NCI-H2029 (cell line): ENCODE measurements at regions not wholly inside any gene's neighbourhood (a gene's known extent, or its start where the extent isn't known, plus 50 kb on each side); places are given as distances from the start of the nearest gene placed in this dataset.

Experiments used
- DNase-seq: peaks from one replicate; lab custom pipeline; 2025; lab: John Stamatoyannopoulos, UW

DNA sequence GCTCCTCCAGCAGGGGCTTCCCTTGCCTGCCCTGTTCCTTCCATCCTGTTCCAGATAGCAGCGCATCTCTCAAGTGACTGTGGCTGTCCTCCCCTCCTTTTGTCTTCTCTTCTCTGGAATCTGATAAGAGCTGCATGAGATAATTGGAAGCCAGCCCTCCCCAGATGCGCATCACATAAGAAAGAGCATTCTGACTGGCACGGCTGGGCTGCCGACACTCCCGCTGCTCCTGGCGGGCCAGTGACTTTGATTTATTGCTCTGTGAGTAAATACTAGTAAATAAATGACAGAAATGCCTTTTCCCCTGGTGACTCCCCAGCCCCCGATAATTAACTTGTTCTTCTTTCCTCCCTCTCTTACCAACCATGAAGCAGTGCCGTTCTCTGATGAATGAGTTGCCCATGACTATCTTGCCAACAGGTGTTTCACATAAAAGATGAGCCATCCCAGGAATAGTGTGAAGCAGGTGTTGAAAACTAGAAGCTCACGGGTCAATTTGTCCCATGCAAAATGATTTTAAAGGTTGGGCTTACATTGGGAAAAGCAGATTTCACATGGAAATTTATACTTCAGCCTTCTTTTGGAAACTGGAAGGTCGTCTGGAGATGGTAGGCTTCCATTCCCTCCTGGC lies 212.3 kb downstream of the ERCC6L2 start:
- no peak for DNase-seq

DNA sequence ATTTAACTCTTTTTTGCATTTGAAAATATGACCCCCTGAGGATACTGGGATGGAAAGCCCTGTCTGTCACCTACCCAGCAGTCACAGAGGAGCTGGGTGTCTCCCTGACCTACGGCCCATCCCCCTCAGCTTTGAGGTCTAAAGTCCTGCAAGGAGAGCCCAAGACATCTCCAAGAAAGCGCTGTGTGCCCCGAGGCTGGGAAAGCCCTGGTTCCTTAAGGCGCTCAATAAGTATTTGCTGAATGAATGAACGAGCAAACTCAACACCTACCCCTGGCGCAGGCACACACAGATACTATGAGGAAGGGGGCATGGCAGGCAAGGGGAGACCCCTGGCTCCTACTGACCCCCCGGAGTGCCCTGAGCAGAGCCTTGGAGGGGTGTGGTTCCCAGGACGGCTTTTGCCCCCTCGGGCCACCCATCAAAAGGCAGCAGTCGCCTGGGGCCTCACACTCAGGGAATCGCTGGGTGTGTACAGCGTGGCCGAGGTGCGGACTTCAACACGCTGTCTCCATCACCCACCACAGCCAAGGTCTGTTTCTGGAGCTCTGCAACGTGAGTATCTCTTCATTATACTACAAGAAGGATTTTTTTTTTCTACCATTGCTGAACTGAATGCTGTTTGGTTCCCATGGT lies 211.6 kb downstream of the ERCC6L2 start:
- DNase-seq: no peak

DNA sequence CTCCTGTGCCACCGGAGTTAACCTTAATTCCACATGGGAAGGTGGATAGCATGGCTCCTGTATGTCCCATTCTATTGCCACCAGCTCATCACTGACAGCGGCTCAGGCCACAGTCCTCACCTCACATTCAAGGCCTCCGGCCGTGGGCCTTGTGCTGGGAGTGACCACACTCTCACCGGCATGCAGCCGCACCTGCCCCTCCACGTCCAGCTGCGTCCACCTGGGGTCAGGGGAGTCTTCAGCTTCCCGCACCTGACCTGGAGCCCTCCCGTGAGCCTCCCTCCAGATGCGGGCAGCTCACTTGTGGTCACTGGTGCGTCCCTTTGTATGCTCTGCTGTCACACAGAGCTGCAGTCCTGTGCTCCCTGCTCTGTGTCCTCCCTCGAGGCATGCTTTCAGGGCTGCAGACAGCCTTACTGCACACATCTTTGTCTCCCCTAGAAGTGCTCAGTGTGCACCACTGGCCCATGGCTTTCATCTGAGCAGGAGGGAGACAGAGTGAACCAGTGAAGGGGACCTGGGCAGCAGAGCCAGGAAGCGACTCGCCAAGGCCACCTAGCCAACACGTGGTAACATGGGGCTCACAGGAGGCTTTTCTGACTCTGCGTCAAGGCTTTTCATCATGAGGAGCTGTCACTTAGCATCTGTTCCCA lies 210.1 kb downstream of the ERCC6L2 start:
- DNase-seq: no peak

DNA sequence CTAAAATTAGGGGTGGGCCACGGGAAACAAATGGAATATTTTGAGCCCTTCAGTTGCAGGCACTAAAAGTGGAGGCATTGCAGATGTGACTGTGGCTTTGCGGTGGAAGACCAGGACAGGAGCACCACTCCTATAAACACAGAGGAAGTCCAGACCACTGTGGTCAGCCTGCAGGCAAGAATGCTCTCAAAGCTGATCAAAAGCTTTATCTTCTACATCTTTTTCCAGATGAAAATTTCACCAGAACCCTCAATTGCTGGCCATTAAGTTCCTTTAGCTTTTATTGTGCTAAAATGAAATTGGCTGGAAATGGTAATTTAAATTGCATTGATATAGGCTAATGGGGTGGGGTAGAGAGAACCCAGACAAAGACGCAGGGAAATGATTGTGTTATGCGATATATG lies 208.8 kb downstream of the ERCC6L2 start:
- DNase-seq: no peak

DNA sequence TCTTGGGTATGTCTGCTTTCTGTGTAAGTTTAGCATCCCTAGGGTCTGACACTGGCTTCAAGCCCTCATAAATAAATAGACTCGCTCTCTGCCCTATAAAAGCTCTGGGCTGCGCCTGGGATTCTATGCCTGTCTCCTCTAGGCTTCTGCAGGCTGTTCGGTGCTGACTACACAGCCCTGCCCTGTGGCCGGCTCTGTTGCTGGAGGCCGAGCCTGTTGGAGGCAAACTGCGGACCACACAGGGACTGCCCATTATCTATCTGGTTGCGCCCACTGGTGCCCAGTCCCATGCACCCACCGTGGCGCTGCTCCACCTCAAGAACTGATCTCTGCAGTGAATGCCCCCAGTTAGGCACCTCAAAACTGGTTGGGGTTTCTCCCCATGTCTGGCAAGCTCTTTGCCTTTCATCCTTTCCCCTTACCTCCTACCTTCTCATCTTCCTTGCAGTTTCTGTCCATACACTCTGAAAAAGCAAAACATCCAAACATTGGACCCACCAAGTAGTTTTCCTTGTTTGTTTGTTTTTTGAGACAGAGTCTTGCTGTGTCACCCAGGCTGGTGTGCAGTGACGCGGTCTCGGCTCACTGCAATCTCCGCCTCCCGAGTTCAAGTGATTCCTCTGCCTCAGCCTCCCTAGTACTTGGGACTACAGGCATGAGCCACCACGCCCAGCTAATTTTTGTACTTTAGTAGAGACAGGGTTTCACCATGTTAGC lies 207.2 kb downstream of the ERCC6L2 start:
- no peak for DNase-seq

DNA sequence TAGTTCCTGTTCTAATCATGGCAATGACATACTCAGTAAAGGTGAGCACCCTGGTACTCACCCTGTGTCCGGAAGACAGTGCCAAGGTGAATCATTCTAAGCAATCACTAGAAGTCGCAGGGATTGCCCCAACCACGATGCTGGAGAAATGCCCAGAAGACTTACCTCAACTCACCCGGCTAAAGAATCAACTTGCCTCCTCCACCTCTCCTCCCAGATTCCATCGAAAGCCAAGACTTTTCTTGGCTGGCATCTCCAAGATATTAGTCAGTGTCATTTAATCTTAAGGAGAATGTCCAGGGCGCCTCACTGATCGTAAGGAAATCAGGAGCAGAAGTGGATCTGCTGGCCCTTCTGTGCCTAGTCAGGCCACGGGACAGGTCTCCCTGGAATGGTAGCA lies 204.9 kb downstream of the ERCC6L2 start:
- DNase-seq: no peak

DNA sequence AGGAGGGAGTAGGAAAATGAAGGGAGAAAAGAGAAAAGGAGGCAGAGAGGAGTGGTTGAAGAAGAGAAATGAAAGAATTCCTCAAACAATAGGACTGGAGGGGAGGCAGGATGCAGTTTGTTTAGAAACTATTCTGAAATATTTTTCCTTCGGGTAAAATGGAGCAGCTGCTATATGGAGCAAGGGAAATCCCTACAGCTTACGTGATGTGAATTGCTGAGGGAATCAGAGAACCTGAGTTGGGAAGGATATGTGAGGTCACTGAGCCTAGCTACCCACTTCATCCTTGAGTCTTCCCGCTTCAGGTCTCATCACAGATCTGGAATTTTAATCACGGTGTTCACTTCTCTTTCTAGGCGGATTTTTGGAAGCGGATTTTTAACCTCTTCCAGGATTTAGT lies 204.3 kb downstream of the ERCC6L2 start:
- no peak for DNase-seq

DNA sequence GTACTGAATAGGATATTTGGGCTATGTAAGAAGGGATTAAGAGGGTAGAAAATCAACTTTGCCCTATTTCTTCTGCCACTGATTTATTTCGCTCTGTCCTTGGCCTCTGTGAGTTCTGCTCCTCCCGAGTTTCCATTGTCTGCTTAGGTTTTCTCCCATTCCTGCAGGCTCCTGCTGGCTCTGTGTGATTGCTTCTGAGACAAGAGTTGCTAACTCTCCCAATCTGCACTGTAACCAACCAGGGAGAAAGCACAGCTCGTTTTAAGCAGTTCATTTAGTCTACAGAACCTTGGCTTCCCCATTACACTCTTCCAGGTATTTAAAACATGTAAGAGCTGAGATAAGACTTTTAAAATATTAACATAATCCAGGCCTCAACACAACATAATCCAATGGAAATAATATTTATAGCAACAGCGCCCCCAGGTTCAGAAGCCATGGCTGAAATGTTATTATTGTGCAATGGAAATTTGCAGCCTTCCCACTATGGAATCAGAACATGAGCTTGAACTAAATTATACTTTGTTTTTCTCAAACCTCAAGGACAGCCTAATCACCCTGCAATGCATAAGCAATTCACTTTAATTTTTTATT lies 203.5 kb downstream of the ERCC6L2 start:
- no peak for DNase-seq

DNA sequence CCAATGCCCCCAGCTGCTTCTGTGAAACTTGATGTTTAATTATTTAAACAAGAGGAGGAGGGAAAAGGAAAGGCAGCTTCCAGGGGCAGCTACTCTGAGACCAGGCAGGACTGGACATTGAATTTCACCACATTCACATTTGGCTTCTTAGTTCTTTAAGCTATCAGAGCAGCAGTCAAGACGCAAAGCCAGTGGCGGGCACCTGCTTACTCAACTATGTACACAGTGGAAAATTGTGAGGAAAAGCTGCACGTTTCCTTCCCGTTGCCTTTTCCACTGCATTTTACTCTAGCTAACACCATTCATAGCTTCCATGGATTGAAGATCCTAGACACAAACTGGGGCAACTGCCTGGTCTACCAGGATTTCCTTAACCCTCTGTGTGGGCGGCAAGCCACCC lies 200.3 kb downstream of the ERCC6L2 start:
- no peak for DNase-seq

DNA sequence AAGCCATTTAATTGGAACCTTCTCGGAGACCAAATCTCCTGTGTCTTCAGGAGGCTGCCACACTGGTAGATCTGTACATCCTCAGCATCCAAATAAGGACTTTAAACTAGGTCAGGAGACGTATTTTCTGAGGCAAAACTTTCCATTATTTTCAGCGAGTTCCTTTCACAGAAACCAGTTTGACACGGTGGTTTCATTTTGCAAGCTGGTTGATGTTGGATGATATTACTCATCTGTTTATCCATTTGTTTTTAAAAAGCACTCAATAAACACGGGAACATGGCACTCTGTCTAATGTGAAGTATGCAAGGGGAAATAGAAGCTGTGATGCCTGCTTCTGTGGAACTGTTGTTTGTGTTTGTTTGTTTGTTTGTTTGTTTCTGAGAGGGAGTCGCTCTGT lies 199.6 kb downstream of the ERCC6L2 start:
- no peak for DNase-seq

DNA sequence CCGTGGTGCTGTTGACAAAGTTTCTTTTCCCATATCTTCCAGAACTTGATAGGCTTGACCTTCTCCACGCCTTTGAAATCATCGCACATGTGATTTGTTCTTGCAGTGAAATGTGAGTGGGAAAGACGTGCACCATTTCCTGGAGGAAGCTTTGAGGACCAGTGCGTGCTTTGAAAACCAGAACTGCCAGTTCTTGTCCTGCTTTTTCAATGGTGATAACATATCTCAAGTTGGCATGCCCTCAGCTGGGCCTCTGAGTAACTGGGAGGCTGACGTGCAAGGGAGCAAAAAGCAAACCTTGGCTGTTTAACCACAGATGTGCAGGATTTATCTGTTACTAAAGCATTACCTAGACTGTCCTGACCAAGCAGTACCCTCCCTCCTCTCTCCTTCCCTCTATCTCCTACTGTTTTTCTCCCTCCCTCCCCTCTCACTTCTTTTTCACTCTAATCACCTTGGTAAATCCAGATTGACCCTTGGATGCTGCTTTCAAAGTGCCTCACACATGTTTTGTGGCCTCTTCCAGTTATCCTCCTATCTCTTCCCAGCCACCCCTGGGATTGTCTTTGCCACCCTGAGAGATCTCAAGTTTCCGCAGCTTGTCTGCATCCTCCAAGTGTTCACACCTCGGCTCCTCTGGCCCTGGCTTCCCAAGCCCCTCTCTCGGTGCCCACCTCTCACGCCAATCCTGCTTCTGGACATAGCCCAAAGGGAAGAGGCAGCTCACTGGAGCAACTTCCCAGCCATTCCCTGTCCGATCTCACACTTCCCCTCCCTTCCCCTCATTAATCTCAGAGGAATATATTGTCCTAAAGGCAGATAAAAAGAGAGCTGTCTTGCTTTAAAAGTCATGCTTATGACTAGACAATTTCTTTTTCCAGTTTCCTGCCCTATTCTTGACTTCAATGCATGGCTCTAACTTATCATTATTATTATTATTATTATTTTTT lies 198.3 kb downstream of the ERCC6L2 start:
- DNase-seq: no peak

DNA sequence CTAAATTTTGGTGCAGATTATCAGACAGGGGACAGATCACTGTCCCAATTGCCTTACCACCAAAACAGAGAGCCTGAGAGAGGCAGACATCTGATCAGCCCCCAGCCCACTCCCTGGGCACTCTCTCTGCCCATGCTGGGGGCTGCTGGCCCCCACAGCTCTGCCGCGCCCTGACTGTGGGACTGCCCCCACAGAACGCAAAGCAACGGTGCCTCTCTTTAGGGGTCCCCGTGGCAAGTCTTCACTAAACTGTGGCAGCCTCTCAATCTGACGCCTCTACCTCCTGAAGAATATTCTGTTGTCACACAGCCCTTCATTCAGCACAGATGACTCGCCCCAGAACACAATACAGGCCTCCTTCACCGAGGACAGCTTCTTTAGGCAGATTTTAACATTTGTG lies 197.4 kb downstream of the ERCC6L2 start:
- no peak for DNase-seq

DNA sequence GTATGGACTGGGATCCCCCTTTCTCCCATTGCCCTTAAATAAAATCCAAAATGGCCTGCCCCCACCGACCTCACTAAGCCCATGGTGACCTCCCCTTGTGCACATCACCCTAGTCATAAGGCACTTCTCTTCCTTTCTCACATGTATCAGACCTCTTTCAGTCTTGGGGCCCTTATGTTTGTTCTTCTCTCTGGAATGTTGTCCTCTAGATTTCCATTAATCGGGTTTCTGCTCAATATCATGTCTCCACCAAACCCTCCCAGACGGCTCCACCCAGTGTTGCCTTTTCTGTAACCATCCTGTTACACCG lies 196.3 kb downstream of the ERCC6L2 start:
- no peak for DNase-seq

DNA sequence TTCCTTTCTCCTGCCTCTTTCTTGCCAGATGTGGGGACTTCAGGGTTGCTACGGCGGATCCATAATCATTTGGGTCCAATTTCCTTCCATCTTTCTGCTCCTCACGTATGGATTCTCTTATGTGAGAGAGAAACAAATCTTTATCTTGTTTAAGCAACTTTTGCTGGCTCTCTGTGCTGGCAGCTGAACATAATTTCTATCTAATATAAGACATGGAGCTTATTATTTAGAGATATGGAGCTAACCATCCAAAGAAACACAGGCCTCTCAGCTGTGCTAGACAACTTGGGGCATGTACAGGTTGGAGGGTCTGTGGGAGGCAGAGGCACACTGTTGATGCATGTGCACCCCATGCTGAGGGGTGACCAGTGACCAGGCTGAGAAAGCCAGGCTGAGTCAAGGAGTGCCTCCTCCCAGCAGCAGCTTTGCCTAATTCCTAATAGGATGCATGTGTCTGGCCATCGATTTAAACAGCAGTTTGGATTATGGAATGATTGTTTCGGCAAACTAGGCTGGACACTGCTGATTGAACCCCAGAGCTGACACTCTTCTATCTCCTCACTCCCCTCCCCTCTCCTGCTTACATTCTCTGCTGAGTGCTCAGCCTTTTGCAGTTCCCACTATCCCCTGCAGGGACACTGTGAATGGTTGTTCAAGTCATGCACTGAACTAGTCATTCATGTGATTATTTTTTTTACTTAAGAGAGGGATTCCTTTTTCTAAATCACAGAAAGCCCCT lies 195.8 kb downstream of the ERCC6L2 start:
- no peak for DNase-seq

DNA sequence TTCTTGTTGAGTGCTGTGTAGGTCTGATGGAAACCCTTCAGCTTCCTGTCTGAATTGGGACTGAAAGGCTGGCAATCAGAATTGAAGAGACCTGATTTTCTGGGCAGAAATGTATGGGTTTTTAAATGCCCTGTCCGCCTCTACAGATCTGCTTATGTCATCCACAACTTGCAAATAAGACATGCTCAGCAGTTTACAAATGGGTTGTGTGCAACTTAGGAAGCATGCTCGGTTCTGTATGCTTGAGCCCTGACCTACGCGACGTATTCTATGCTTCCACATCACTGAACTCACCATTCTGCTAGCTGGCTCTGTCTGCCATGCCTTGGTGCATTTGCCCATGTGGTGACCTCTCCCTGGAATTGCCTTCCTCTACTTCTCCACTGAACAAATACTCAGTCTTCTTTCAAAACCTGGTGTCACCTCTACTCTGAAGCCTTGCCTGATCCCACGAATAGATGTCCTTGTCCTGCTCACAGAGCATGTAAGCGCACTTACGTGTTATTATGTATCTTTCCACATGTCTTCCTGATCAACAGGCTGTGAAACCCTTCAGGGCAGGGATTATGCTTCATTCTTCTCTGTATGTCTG lies 194.2 kb downstream of the ERCC6L2 start:
- no peak for DNase-seq

DNA sequence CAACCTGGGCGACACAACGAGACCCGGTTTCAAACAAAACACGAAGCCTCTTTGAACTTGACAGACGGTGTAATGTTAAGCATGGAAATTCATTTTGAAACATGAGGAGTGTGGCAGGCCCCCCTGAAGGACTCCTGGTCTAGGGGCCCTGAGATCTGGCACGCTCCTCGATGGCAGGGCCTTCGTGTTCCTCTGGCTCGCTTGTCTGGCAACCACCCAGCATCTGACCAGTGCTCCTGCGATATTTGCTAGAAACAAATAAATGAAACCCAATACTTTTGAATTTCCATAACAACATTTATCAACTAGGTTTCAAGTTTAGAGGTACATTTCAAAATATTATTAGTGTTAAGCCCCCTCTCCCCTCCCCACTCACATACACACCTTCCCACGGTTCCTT lies 193.0 kb downstream of the ERCC6L2 start:
- DNase-seq: no peak

DNA sequence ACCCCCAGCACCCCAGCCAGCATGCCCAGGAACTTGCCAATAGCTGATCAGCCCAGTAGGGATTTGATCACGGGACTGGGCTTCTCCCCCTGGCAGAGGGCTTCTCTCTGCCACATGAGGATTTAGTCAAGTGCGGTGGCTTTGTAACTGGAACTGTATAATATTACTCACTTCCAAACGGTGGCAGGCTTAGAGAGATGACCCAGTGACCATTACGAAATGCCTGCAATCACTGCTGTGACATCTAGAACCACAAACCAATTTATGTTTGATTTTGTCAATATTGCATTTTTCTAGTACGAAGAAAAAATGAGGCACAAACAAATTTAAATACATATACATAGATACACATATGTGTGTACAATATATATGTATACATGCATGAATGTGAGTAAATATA lies 192.1 kb downstream of the ERCC6L2 start:
- no peak for DNase-seq

DNA sequence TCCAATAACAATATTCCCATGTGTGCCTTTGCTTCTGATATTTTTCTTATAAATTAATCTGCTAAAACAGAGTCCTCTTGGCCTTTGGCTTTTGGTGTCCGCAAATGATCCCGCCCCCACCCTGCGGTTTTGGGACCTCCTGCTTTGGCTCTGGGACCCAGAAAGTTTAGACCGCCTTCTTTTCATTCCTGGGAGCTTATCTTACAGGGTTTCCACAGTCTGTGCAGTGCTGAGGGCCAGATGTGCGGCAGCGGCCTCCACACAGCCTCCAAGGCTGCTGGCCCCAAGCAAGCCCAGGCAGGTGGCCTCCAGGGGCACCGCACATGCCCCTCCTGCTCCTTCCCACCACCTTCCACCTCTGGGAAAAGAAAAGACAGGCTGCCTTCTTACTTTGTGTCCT lies 191.5 kb downstream of the ERCC6L2 start:
- no peak for DNase-seq

DNA sequence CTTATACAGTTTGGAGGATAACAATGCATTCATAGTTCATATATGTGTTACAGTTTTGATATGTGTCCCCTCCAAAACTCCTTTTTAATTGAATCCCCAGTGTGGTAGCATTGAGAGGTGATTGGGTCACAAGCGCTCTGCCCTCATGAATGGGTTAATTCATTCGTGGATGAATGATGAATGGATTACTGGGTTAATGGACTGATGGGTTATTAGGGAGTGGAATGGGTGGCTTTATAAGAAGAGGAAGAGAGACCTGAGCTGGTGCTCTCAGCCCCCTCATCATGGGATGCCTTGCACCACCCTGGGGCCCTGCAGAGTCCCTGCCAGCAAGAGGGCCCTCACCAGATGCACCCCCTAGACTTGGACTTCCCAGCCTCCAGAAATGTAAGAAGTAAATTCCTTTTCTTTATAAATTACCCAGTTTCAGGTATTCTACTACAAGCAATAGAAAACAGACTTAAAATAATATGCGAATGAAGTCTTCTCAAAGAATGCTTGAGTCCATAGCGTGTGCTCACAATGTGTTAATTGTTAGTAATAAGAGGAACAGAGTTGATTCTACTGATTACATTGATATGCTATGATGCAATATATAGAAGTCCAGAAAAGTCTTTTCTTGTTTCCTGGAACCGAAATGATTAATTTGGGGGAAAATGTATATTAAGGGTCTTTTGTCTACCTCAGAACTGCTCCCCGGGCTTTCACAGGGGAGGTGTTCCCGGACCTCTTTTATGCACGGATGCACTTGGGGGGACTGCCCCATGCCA lies 190.2 kb downstream of the ERCC6L2 start:
- no peak for DNase-seq
